ENCODE measurements at regions not wholly inside any gene's neighbourhood (a gene's known extent, or its start where the extent isn't known, plus 50 kb on each side); places are given as distances from the start of the nearest gene placed in this dataset.

GRCh38 chr2:226652983-226653765 is 146.4 kb downstream of the IRS1 start:
- no peak for DNase-seq (ENCODE audit: low read depth)

- DNase-seq (ENCODE audit: low read depth): peak; percentile 97
Measured at GRCh38 chr2:226652369-226652768, 147.3 kb downstream of the IRS1 start.

DNA sequence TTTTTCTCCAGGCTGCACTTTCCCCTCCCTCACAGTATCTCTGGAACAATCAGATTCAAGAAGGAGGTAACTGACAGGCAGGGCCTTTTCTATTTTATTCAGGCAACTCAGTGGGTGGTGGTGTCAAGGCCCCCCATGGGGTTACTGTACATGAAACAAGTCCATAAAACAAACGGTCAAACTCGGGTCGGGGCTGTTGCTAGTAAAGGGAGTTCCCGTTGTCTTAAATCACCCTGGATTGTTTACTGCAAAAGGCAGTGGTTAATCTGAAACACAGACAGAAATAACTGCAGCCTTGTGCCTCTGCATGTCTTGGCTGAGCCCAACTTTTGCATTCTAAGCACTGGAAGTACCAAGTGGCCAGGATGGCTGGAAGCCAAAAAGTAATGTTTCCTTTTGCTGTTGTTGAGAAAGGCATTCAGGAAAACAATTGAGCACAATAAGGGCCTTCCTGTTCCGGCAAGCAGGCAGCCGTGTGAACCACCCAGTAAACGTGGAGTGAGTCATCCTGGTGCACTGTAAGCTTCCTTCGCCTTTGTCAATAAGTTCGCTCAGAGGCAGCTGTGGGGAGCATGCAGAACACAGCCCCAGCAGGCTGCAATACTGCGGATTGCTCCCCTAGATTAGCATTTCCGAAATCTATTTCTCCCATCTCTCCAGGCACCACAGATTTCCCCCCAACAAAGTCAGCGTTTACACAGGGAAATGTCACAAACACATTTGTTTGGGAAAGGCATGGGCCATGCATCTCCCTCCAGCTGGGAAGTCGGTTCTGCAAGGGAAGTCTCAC is 149.6 kb downstream of the IRS1 start:
- peak; percentile 97 for DNase-seq (ENCODE audit: low read depth)

DNA sequence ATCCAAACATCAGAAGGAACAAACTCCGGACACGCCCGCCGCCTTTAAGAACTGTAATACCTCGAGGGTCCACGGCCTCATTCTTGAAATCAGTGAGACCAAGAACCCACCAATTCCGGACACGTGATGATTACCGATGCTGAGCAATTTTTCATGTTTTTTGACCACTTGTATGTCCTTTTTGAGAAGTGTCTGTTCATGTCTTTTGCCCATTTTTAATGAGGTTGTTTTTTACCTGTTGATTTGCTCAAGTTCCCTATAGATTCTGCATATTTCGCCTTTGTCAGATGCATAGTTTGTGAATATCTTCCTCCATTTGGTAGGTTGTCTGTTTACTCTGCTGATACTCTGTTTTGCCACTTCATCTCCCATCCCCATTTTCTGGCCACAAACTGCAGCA is 150.4 kb downstream of the IRS1 start:
- DNase-seq (ENCODE audit: low read depth): no peak

GRCh38 chr2:226647621-226648518 is 151.8 kb downstream of the IRS1 start:
- DNase-seq (ENCODE audit: low read depth): no peak

DNA sequence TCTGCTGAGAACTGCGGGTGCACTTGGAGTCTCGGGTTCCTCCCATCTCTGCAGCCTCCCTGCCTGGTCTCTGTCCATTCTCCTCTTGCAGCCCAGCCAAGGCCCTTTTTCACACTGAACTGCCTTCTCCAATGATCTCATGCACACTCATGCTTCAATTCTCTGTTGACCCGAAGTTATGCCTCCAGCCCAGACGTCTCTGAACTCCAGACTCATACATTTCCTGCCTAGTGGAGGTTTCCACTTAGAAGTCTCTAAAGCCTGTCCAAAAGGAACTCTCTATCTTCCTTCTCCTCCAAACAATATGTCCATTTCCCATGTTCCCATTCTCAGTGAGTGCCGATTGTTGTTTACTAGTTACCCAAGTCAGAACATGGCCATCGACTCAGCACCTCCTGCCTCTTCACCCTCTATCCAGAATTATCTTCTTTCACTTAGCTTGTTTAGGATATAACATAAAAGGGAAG is 155.2 kb downstream of the IRS1 start:
- no peak for DNase-seq (ENCODE audit: low read depth)

- DNase-seq (ENCODE audit: low read depth): no peak
Measured at GRCh38 chr2:226643946-226644282, 155.7 kb downstream of the IRS1 start.

DNA sequence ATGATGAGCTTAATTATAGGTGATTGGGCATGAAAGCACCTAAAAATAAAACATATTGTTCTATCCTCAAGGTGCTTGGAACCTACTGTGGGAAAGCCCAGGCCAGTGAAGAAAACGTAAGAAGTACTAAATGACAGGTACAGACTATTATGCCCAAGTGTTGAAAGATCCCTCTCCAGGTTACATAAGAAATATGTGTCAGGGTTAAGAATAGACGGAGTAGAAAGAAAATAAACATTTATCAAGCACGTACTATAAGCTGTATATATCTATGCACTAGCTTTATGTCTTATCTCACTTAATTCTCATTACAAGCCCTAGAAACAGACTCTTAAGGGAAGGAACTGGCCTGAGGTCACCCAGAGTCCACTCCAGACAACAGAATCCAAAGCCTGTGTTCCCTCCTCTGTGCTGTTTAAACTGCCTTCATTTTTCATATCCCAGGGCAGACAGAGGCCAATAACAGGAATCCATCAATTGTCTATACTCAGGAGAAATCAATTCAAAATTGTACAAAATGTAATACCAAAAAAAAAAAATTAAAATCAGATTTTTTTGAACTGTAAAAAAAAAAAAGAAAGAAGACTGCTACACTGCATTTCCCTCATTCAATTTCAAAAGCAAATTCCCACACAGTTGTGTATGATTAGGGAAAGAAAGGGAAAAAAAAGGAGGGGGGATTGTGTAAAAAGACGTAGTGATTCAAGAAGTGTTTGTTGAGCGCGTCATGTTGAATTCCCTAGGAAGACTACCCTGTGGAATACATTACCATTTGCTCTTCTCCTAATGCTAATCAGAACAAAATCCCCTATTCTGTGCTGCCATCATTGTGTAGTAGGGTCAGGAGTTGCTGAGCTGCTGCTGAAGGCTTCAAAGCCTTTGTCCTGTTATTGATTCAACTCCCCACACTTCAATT is 156.3 kb downstream of the IRS1 start:
- no peak for DNase-seq (ENCODE audit: low read depth)

DNA sequence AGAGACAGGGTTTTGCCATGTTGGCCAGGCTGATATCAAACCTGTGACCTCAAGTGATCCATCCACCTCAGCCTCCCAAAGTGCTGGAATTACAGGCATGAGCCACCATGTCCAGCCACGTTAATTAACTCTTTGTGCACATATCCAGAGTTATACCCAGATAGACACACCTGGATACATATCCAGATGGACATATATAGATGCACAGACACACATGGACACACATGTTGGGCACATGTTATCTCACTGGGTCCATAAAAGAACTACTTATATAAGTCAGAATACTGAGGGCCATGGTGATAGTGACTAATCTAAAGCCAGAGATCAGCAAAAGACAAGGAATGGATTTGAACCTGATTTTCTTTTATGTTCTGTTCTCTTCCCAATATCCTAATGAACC is 158.6 kb downstream of the IRS1 start:
- no peak for DNase-seq (ENCODE audit: low read depth)

- no peak for DNase-seq (ENCODE audit: low read depth)
Measured at GRCh38 chr2:226640501-226640900, 159.1 kb downstream of the IRS1 start.

DNA sequence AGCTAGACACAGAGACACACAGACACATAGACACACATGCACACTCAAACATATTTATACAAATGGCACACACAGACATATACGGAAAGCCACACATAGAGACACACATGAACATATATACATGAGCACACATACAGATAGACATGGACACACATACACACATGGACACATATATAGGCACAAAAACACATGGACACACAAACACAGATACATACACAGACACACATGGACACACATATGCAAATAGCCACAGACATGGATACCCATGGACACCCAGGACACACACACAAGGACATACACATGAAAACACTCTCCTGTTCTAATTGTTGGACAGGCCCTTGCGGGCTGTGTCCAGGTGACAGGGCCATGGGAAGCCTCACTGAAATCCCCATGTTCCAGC is 160.1 kb downstream of the IRS1 start:
- no peak for DNase-seq (ENCODE audit: low read depth)

GRCh38 chr2:226638576-226638975 is 161.0 kb downstream of the IRS1 start:
- no peak for DNase-seq (ENCODE audit: low read depth)

DNA sequence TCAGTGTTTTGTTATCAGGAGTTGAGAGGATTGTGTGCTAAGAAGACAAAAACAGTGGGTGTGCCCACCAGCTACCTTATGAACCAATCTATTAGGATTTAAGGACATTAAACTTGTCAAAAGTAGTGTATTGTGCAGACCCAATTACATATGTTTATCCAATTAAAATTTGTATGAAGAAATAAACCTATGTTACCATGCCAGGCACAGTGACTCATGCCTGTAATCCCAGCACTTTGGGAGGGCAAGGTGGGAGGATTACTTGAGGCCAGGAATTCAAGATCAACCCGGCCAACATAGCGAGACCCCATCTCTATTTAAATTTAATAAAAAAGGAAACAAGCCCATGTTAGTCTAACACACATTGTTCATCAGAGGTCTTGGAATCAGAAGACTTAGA is 162.2 kb downstream of the IRS1 start:
- DNase-seq (ENCODE audit: low read depth): no peak

DNA sequence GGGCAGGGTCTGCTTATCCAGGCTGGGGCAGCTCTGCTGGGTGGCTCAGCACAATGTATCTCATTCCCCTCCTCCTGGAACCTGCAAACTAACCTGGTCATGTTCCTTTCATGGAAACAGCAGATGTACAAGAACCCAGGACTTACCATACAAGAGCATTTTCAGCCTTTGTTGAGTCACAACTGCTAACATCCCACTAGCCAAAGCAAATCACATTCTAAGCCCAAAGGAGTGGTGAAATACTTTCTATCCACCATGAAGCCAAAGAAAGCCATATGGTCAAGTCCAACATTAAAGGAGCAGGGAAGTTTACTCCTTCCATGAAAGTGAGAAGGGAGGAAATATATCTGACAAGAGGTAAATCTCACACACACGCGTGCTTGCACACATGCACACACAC is 163.0 kb downstream of the IRS1 start:
- no peak for DNase-seq (ENCODE audit: low read depth)

DNA sequence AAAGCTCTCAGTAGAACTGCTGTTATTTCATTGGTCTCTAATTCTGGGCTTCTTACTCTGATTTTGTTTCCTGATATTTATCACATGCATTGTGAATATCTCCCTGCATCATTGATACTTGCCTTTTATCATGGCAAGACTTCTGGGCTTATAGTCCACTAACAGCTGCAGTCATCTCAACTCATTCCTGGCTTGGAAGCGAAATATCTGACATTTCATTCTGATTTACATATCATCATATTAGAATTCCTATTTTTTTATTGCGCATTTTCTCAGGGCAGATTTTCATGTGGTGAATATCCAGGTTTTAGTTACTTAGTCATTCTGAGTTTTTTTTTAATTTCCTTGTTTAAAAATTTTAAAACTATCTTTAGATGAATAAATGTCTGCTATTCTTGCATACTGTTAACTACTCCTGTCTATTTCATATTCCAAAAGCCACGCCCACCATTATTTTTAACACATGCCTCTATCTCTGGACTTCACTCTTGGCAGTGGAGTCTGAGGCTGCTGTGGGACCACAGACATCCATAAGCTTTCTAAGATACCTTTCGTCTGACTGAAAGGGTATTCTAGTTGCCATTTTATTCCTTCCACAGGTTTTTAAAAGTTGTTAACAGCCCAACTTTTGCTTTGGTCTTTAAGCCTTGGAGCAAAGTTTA is 164.5 kb downstream of the IRS1 start:
- DNase-seq (ENCODE audit: low read depth): no peak

- DNase-seq (ENCODE audit: low read depth): no peak
Measured at GRCh38 chr2:226631671-226632070, 167.9 kb downstream of the IRS1 start.

- no peak for DNase-seq (ENCODE audit: low read depth)
Measured at GRCh38 chr2:226631187-226631586, 168.4 kb downstream of the IRS1 start.

DNA sequence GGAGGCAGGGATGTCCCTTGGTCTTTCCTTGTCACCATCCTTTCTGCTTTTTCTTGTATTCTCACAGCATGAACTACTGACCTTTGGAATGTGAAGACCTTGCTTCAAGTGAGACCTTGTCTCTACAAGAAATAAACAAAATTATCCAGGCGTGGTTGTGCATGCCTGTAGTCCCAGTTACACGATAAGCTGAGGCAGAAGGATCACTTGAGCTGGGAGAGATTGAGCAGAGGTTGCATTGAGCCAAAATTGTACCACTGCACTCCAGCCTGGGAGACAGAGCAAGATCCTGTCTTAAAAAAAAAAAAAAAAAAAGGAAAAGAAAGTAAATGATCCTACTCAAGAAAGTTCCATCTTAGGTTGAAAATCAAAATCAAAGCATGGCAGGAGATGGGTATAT is 173.7 kb downstream of the IRS1 start:
- no peak for DNase-seq (ENCODE audit: low read depth)

DNA sequence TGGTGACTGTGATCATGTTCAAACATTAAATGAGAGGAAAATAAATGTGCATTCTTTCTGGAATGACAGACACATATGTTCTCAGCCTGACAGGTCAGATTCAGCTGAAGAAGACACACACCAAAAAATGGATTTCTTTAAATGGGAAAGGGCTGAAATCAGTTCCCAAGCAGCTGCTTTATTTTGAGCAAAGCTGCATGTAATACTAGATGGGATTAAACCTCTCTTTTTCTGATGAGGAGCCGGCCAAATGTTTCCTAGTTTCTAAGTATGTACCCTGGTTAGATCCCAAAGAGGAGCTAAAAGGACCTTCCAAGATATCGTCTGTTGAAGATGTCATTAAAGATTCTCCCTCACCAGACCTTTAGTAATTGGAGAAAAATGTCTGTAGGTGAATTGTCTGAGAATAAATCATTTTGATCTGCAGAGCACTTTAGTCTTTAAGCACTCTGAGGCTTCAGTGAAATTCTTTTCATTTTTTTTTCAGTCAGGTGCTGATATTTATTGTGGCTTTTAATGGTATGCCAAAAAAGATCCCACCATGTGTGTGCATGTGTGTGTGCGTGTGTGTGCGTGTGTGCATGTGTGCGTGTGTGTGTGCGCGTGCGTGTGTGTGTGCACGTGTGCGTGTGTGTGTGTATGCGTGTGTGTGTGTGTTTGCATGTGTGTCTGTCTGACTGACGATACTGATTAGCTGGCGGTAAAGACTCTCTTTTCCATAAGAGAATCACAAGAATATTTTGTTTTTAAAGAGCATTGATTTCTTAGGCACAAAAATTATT is 175.8 kb downstream of the IRS1 start:
- no peak for DNase-seq (ENCODE audit: low read depth)

- no peak for DNase-seq (ENCODE audit: low read depth)
Measured at GRCh38 chr2:226622484-226622883, 177.1 kb downstream of the IRS1 start.

Data from GM04503 (cell line).